IMR-90 (cell line): ENCODE measurements at regions not wholly inside any gene's neighbourhood (a gene's known extent, or its start where the extent isn't known, plus 50 kb on each side); places are given as distances from the start of the nearest gene placed in this dataset.

Experiments used
- FOS ChIP-seq: fragments of 150-350 bp; IDR thresholded peaks from 2 replicates; pipeline ENCODE4 v1.6.1; 2016; ENCODE audit warnings: low read depth, low read length
- TF ChIP-seq, protein P1 (sequence below): conservative IDR thresholded peaks from 2 replicates; pipeline ENCODE4 v1.5.1; 2012; ENCODE audit warnings: mild to moderate bottlenecking, low read depth, low read length, improper control_type of control experiment

DNA sequence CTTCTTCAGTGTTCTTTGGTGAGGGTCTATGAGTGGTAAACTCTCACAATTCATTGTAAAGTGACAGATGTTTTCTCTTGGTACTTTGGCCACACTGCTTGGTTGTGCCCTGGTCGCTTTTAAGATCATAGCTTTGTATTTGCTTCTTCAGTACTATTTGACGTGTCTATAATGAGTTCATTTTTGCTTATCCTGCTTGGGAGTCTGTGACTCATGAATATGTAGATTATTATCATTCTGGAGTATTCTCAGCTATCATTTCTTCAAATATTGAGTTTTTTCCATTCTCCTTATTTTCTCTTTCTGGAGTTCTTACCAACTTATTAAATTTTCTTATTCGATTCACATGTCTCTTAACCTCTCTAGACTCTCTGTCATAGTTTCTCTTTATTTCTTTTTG is 73.0 kb upstream of the HS6ST1 start:
- no peak for TF ChIP-seq FOS
- TF ChIP-seq, protein P1, sequence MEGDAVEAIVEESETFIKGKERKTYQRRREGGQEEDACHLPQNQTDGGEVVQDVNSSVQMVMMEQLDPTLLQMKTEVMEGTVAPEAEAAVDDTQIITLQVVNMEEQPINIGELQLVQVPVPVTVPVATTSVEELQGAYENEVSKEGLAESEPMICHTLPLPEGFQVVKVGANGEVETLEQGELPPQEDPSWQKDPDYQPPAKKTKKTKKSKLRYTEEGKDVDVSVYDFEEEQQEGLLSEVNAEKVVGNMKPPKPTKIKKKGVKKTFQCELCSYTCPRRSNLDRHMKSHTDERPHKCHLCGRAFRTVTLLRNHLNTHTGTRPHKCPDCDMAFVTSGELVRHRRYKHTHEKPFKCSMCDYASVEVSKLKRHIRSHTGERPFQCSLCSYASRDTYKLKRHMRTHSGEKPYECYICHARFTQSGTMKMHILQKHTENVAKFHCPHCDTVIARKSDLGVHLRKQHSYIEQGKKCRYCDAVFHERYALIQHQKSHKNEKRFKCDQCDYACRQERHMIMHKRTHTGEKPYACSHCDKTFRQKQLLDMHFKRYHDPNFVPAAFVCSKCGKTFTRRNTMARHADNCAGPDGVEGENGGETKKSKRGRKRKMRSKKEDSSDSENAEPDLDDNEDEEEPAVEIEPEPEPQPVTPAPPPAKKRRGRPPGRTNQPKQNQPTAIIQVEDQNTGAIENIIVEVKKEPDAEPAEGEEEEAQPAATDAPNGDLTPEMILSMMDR: no peak
